ACC112 (cell line): ENCODE measurements at regions not wholly inside any gene's neighbourhood (a gene's known extent, or its start where the extent isn't known, plus 50 kb on each side); places are given as distances from the start of the nearest gene placed in this dataset.

Experiments
- H2AFZ ChIP-seq: fragments of 200-600 bp; sonication (generic); one replicate; pipeline ENCODE4 v1.6.0; 2017; ENCODE audit warnings: antibody characterized with exemption, low read length; ENCODE audit not compliant: unreplicated experiment
- H3K27ac ChIP-seq: fragments of 200-600 bp; sonication (generic); 2 replicates; pipeline ENCODE4 v1.5.1; 2014; ENCODE audit warnings: low read depth, mild to moderate bottlenecking, antibody characterized with exemption, low read length, moderate library complexity
- H3K27me3 ChIP-seq: fragments of 200-600 bp; sonication (generic); 2 replicates; pipeline ENCODE4 v1.6.1; 2014; ENCODE audit warnings: mild to moderate bottlenecking, antibody characterized with exemption, low read length, moderate library complexity, mixed read lengths; ENCODE audit not compliant: insufficient read depth
- H3K36me3 ChIP-seq: fragments of 200-600 bp; sonication (generic); 2 replicates; pipeline ENCODE4 v1.6.1; 2016; ENCODE audit warnings: mild to moderate bottlenecking, antibody characterized with exemption, low read length, moderate library complexity, mixed read lengths; ENCODE audit not compliant: insufficient read depth
- H3K4me1 ChIP-seq: fragments of 200-600 bp; sonication (generic); one replicate; pipeline ENCODE4 v1.6.1; 2016; ENCODE audit warnings: low read length, mixed read lengths; ENCODE audit not compliant: insufficient read depth, unreplicated experiment, control insufficient read depth
- H3K4me3 ChIP-seq: fragments of 200-600 bp; sonication (generic); 2 replicates; pipeline ENCODE4 v1.5.1; 2014; ENCODE audit warnings: mild to moderate bottlenecking, low read depth, low read length
- H3K79me2 ChIP-seq: fragments of 200-600 bp; sonication (generic); one replicate; pipeline ENCODE4 v1.6.0; 2016; ENCODE audit warnings: low read length; ENCODE audit not compliant: control insufficient read depth, unreplicated experiment, insufficient read depth

DNA sequence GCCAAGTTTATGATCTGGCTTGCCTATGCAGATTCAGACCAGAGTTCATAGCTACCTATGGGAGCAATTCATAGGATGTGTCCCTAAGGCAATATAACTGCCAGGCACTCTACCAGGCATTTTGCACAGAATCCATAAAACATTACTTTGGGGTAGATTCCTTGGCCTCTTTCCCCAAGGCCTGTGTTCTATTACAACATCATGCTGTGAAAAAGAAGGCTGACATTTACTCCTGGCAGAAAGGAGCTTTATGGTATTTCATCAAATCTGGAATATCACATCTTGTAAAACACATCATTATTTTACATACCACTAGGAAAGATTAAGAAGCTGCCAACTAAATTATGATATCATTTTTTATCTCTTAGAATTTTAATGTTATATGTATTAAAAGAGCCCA is 287.0 kb upstream of the MARCKS start:
- no peak overlapping the region for H3K4me3 ChIP-seq
- H3K36me3 ChIP-seq: no peaks in the 10 kb centered on the region
- H3K79me2 ChIP-seq: no peaks in the 10 kb centered on the region
- peaks cover 2% of the 10 kb centered on the region for H3K4me1 ChIP-seq
- H2AFZ ChIP-seq: no peak overlapping the region
- H3K27me3 ChIP-seq: no peaks in the 10 kb centered on the region
- H3K27ac ChIP-seq: no peak overlapping the region

DNA sequence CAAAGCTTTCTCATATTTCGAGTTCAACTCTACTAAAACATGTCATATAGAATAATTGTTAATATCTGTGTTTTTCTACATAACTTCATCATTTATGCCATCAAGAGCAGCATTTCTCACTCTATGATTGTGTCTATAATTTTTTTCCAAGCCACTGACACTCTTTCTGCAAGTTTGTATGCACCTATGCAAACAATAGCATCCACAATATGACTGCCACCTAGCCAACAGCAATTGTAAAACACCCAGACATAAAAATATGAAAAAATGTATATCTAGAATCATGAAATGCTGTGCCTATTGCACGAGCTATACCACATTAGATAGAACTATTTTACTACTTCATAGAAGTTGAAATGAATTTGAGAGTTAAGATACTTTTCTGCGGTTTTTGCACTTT is 286.5 kb upstream of the MARCKS start:
- no peaks in the 10 kb centered on the region for H3K79me2 ChIP-seq
- no peak overlapping the region for H3K27ac ChIP-seq
- no peak overlapping the region for H3K4me3 ChIP-seq
- no peak overlapping the region for H2AFZ ChIP-seq
- no peaks in the 10 kb centered on the region for H3K27me3 ChIP-seq
- H3K4me1 ChIP-seq: no peaks in the 10 kb centered on the region
- no peaks in the 10 kb centered on the region for H3K36me3 ChIP-seq

- Histone ChIP-seq H3K27me3 (no peaks in the 10 kb centered on the region), H3K27ac (no peak overlapping the region), H3K4me3 (no peak overlapping the region), H3K36me3 (no peaks in the 10 kb centered on the region), H3K79me2 (no peaks in the 10 kb centered on the region), H2AFZ (no peak overlapping the region), H3K4me1 (no peaks in the 10 kb centered on the region)
These were observed 283.0 kb upstream of the MARCKS start for GRCh38 chr6:113574147-113574546.

DNA sequence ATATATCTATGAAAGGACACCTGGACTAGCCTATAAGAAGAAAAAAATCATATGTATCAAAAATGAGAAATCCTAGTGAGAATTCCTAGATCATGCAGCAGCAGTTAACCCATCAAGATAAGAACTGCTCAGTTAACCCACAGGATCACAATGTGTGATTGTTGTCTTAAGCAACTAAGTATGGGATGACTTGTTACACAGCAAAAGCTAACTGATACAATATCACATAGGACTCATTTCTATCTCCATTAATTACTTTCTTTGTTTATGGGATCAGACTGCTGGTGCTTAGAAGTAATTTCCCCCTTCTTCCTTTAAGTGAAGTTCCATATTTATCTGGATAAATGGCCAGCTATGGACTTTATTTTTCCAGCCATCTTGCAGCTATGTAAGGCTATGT is 280.8 kb upstream of the MARCKS start:
- no peak overlapping the region for H2AFZ ChIP-seq
- H3K4me1 ChIP-seq: no peaks in the 10 kb centered on the region
- H3K27ac ChIP-seq: no peak overlapping the region
- no peak overlapping the region for H3K4me3 ChIP-seq
- H3K27me3 ChIP-seq: no peaks in the 10 kb centered on the region
- no peaks in the 10 kb centered on the region for H3K79me2 ChIP-seq
- no peaks in the 10 kb centered on the region for H3K36me3 ChIP-seq

DNA sequence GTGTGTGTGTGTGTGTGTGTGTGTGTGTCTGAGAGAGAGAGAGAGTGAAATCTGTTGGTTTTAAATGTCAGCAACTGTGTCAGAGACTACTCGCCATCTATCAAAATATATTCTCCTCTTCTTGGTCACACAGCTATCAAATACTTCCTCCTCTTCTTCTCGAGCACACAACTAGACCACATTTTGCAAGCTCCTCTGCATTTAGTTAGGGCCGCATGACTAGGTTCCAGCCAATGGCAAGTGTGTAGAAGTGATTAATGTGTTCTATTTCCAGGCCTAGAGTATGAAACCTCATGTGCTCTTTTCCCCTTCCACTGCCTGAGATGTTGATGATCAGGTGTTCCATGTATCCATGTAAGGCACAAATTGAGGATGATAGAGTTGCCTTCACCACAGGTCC is 278.5 kb upstream of the MARCKS start:
- no peaks in the 10 kb centered on the region for H3K79me2 ChIP-seq
- H3K4me3 ChIP-seq: no peak overlapping the region
- H3K36me3 ChIP-seq: no peaks in the 10 kb centered on the region
- H2AFZ ChIP-seq: no peak overlapping the region
- H3K27me3 ChIP-seq: no peaks in the 10 kb centered on the region
- no peak overlapping the region for H3K27ac ChIP-seq
- no peaks in the 10 kb centered on the region for H3K4me1 ChIP-seq

DNA sequence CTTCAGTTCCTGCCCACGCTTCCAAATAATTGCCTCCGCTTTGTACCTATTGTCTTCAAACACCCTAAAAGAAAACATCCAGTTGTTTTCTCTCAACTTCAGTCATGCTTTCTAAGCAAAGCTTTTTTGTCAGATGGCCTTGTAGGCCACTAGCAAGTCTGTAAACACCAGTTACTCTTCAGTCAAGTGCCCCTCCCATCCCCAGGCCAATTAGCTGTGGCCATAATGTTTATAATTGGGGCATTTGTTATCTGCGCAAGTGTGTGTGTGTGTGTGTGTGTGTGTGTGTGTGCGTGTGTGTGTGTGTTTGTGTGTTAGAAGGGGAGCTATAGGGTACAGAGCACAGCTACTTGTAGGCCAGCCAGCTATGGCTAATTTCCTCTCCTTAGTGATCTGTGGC is 272.4 kb upstream of the MARCKS start:
- H3K79me2 ChIP-seq: no peaks in the 10 kb centered on the region
- H2AFZ ChIP-seq: no peak overlapping the region

GRCh38 chr6:113585246-113585645 is 271.9 kb upstream of the MARCKS start:
- H3K4me1 ChIP-seq: peaks cover 11% of the 10 kb centered on the region
- no peaks in the 10 kb centered on the region for H3K79me2 ChIP-seq
- H3K4me3 ChIP-seq: no peak overlapping the region
- no peaks in the 10 kb centered on the region for H3K27me3 ChIP-seq
- H2AFZ ChIP-seq: no peak overlapping the region
- no peak overlapping the region for H3K27ac ChIP-seq
- H3K36me3 ChIP-seq: no peaks in the 10 kb centered on the region

More for the DNA sequence above, 272.4 kb upstream of the MARCKS start:
- Histone ChIP-seq H3K36me3 (no peaks in the 10 kb centered on the region), H3K27me3 (no peaks in the 10 kb centered on the region), H3K27ac (no peak overlapping the region), H3K4me3 (no peak overlapping the region), H3K4me1 (peaks cover 11% of the 10 kb centered on the region)

- Histone ChIP-seq H3K27ac (no peak overlapping the region), H3K27me3 (no peaks in the 10 kb centered on the region), H3K79me2 (no peaks in the 10 kb centered on the region), H2AFZ (no peak overlapping the region), H3K4me1 (peaks cover 11% of the 10 kb centered on the region), H3K36me3 (no peaks in the 10 kb centered on the region), H3K4me3 (no peak overlapping the region)
These were observed 270.6 kb upstream of the MARCKS start for GRCh38 chr6:113586413-113587077.

DNA sequence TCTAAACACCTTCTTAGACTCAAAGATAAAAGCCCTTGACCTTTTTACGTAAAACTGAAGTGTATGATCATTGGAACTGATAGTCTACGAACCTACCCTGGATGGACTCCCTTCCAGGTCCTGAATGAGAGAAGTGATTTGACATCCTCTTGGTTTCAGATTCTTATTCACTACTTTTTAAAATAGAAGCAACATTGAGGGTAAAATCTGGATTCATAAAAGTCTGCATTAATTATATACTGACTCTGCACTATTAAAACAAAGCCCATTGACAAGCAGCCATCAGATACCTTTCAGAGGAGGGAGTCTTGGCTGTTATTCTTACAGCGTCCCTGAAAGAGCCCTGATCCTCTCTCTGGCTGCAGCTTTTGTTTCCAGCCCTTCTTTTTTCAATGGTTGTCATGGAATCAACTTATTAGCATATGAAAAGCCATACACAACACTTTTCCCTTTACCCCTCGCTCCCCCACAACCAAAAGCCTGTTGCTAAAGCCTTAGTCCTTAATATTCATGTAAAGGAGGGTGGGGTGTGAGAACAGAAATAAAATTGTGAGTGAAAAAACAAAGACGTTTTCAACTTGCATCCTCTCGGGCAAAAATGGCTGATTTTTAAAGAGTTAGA is 270.0 kb upstream of the MARCKS start:
- Histone ChIP-seq H3K27ac (no peak overlapping the region), H2AFZ (no peak overlapping the region), H3K27me3 (no peaks in the 10 kb centered on the region), H3K4me1 (peaks cover 14% of the 10 kb centered on the region), H3K36me3 (no peaks in the 10 kb centered on the region), H3K4me3 (no peak overlapping the region), H3K79me2 (no peaks in the 10 kb centered on the region)

DNA sequence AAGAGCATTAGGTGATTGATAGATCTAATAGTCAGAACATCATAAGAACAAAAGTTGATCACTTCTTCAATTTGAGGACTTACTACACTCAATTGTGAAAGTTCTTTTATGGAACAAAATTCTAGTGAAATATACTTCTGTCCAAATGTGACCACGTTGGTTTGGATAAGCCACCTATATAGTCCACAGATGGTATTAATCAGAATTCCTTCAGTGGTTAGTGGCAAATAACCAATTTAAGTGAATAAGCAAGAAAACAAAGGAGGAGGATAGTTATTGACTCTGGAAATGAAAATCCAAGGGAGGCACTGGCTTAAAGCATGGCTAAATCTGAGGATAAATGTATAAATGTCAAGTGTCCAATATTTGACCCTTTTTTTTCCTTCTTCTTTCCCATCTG is 268.5 kb upstream of the MARCKS start:
- H2AFZ ChIP-seq: no peak overlapping the region
- H3K4me1 ChIP-seq: peaks cover 16% of the 10 kb centered on the region
- no peaks in the 10 kb centered on the region for H3K79me2 ChIP-seq
- no peak overlapping the region for H3K27ac ChIP-seq
- no peak overlapping the region for H3K4me3 ChIP-seq
- H3K36me3 ChIP-seq: no peaks in the 10 kb centered on the region
- no peaks in the 10 kb centered on the region for H3K27me3 ChIP-seq
